ENCODE measurements at regions not wholly inside any gene's neighbourhood (a gene's known extent, or its start where the extent isn't known, plus 50 kb on each side); places are given as distances from the start of the nearest gene placed in this dataset.
"Not testable (repeated sequence)": the region's sequence is repeated elsewhere in the genome, so short reads cannot be mapped to it uniquely, and the experiment has no call there.

DNA sequence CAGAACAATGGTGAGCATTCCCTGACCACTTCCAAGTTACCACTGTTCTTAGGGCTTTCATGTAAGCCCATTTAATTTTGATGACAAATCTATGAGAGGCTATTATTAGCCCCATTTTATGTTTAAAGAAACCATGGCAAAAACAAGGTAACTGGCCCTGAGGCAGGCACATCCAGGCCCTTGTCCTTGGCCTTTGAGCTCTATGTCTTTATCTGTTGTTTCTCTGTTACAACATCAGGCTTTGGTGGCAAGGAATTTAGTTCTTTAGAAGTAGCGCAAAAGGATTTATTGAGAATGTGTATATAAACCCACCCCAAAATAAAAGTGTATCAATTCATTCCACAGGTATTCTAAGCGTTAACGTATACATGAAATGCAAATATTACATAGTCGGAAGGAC is 257.1 kb downstream of the HNMT start:
- no peak for DNase-seq

DNA sequence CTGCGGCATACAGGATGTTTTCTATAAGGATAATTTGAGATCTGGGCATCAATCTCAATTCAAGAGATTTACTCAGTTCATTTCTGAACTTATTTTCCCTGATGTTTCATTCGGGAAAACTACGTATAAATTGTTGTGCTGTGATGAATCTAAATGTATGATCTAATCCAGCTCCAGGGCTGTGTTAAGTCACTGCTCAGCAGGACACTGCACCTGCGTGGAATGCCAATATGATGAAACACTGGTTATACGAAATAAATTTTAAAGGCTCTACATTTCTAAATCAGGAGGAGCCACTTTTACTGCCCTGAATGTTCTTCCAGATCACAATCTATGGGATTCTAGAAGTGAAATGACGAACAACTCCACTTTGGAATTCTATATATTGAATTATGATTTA is 259.0 kb downstream of the HNMT start:
- no peak for DNase-seq

- DNase-seq: no peak
Measured at GRCh38 chr2:138227195-138227594, 262.9 kb downstream of the HNMT start.

GRCh38 chr2:138228101-138228500 is 263.8 kb downstream of the HNMT start:
- DNase-seq: no peak

DNA sequence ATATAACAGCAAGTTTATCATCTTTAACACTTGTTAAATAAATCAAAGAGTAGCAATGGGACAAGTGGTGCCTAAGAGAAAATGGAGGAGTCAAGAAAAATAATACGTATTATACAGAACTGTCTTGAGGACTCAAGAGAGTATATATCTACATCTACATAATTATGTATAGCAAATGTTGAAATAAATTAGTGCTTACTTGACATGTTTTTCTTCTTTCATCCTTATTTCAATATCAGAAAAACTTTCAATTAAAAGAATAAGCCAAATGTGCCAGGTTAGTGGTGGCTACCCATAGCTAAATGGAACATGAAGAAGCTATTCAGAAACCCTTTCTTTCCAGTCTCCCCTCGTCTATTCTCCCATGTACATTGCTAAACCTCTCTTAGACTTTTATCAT is 267.3 kb upstream of the SPOPL start:
- no peak for DNase-seq

- DNase-seq: no peak
Measured at GRCh38 chr2:138235041-138235440, 266.5 kb upstream of the SPOPL start.

- no peak for DNase-seq
Measured at GRCh38 chr2:138236142-138236541, 265.4 kb upstream of the SPOPL start.

GRCh38 chr2:138237667-138238384 is 263.7 kb upstream of the SPOPL start:
- no peak for DNase-seq

DNA sequence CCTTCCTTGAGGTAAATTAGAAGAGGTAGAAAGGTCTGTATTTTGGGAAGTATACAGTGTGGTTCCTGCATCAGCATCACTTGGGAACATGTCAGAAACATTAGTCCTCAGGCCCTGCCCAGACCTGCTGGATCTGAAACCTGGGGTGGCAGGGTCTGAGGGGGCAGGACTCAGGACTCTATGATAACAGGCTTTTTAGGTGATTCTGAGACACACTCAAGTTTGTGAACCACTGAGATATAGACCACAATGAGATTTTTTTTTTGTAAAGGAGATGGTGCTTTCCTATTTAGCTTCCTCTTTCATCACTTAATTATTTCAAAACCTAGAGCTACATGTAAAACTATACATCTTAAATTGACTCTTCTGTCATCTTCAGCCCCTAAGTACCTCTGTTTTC is 262.7 kb upstream of the SPOPL start:
- no peak for DNase-seq

DNA sequence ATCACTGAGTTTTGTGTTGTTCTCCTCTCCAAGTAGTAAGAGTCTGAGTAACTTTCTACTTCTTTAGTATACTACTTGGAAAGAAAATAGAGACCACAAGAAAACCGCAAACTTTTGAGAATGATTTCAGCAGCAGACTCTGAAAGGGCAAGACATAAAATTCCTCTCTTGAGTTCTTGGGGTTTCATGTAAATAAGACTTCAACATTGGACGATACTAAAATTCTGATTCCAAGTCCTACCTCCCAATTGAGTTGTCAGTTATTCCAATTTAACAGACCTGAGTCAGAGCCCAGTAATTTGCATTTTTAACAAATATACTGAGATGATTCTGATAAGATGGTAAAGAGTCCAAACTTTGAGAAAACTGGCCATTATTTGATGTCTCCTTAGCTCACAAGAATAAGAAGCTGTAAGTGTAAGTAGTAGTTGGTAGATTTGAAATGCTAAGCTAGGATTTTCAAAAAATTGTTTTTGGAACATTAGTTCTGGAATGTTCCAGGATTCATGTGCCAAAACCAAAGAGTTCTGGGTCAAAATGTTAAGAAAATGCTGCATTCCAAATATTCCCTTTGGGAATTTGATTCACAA is 261.6 kb upstream of the SPOPL start:
- no peak for DNase-seq

- DNase-seq: no peak
Measured at GRCh38 chr2:138243372-138243771, 258.2 kb upstream of the SPOPL start.

GRCh38 chr2:138244501-138244925 is 257.1 kb upstream of the SPOPL start:
- no peak for DNase-seq

DNA sequence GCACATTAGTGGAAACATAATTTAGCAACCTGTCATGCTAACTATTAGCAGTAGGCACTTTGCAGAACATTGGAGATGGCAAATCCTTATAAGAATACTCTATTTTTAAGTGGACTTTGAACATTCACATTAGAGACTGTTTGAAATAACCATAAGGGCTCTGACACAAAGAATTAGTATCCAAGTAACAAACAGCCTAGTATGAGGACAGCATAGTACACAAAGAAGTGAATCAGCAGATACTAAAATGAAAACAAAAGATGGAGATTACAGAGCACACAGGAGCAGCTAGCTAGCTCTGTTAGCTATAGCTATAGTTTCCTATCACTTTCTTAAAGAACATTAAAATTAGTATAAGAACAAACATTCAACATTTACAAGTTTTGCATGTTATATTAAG is 256.3 kb upstream of the SPOPL start:
- no peak for DNase-seq

DNA sequence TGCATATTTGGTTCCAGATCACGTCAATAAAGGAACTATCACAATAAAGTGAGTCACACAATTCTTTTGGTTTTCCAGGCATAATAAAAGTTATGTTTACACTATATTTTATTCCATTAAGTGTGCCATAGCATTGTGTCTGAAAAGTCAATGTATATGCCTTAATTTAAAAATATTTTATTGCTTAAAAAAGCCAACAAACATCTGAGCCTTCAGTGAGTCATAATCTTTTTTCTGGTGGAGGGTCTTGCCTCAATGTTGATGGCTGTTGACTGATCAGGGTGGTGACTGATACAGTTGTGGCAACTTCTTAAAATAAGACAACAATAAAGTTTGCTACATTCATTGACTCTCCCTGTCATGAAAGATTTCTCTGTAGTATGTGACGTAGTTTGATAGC is 254.3 kb upstream of the SPOPL start:
- no peak for DNase-seq

- DNase-seq: no peak
Measured at GRCh38 chr2:138249207-138249606, 252.4 kb upstream of the SPOPL start.

- DNase-seq: not testable (repeated sequence)
Measured at GRCh38 chr2:138250843-138251320, 250.7 kb upstream of the SPOPL start.

GRCh38 chr2:138252587-138252986 is 249.0 kb upstream of the SPOPL start:
- no peak for DNase-seq

- DNase-seq: no peak
Measured at GRCh38 chr2:138255670-138256069, 245.9 kb upstream of the SPOPL start.

DNA sequence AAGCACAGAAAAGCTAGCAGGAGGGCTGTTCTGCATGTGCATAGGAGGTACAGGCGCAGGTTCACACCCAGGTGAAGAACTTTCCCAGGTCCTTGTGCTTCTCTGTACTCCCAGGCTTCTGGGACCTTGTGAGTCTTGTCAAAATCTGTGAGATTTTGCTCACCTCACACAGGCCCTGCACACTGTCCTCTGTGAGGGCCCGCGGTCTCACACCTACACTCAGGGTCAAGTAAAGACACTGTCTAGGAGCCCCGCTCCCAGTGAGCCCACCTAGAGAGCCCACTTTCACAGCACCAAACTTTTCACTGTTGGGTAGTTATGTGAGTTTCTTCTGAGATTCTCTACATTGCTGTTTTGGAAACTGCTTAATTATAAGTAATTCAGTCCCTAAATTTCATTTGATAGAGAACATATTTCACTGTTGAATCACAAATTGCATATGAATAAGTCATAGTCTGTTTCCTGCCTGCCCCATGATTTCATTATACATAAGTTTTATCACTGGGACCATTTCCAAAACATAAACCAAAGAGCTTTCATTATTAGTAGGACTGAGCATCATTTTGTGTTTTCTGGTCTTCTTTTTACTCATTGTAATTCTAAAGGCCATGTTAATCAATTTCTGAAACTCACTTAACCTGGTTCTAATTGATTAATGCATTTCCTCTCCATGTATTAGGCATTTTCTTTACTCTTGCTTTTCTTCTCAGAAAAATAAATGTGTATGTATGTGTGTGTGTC is 234.2 kb upstream of the SPOPL start:
- DNase-seq: no peak

- no peak for DNase-seq
Measured at GRCh38 chr2:138267902-138268254, 233.7 kb upstream of the SPOPL start.

- no peak for DNase-seq
Measured at GRCh38 chr2:138269765-138270164, 231.8 kb upstream of the SPOPL start.

DNA sequence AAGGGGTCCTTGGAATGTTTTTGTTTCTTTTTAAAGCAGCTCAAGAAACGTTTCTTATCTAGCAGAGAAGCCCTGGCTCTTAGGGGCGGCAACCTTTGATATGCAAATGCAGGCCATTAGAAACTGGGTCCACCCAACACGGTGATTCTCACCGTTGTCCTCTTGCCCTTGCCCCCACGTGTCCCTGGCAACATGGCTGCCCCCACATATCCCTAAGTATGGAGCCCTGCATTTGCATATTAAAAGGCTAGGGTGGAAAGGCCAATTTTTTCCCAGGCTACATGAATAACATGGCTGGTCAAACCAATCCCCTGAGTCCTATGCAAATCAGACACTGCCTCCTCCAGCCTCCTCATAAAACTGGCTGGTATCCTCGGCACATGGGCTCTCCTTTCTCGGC is 230.1 kb upstream of the SPOPL start:
- no peak for DNase-seq

GRCh38 chr2:138272524-138273195 is 228.9 kb upstream of the SPOPL start:
- no peak for DNase-seq

GRCh38 chr2:138273280-138273679 is 228.3 kb upstream of the SPOPL start:
- not testable (repeated sequence) for DNase-seq

Measured in NCI-H1694 treated with DMSO at 0.1 percent for 48 hours (cell line).